Lower lobe of right lung (tissue), 2 donors: ENCODE measurements at regions not wholly inside any gene's neighbourhood (a gene's known extent, or its start where the extent isn't known, plus 50 kb on each side); places are given as distances from the start of the nearest gene placed in this dataset.

Experiments used
- ATAC-seq, 2 donors: fragments of 200-7000 bp; cut with Tn5 transposase; one replicate each; pipeline ENCODE4 v1.9.1; 2020 to 2022; ENCODE audit warnings: mild to moderate bottlenecking in 2 of 2, moderate library complexity in 2 of 2
- DNase-seq: peaks from one replicate; pipeline ENCODE4 v3.0.0-alpha.2; 2020
- H3K27ac ChIP-seq: fragments of 200-600 bp; one replicate; pipeline ENCODE4 v1.8.0; 2022
- H3K27me3 ChIP-seq: fragments of 200-600 bp; one replicate; pipeline ENCODE4 v1.8.0; 2022; ENCODE audit warnings: low read depth
- H3K36me3 ChIP-seq: fragments of 200-600 bp; one replicate; pipeline ENCODE4 v1.8.0; 2022; ENCODE audit warnings: mild to moderate bottlenecking
- H3K4me1 ChIP-seq: fragments of 200-600 bp; one replicate; pipeline ENCODE4 v1.8.0; 2022
- H3K4me3 ChIP-seq: fragments of 200-600 bp; one replicate; pipeline ENCODE4 v1.8.0; 2022; ENCODE audit warnings: mild to moderate bottlenecking
- H3K9me3 ChIP-seq: fragments of 200-600 bp; one replicate; pipeline ENCODE4 v1.8.0; 2022
- CTCF ChIP-seq: fragments of 200-600 bp; IDR thresholded peaks from one replicate; pipeline ENCODE4 v1.8.0; 2022; ENCODE audit warnings: antibody characterized with exemption, mild to moderate bottlenecking
- intact Hi-C: fragments of 100-400 bp; cut with DNase I; formaldehyde crosslinking; loops from one replicate; pipeline ENCODE4 v1.11.0; 2022
- donor health status: DM: no; HTN: yes; CAD: no; lungs with severe emphysema.

- H3K4me1 ChIP-seq = no peaks in the 10 kb centered on the region
- no peaks in the 10 kb centered on the region for H3K36me3 ChIP-seq
- H3K27ac ChIP-seq = no peak overlapping the region
- intact Hi-C loops = no loop called here
- H3K27me3 ChIP-seq = no peaks in the 10 kb centered on the region
- no peak overlapping the region for H3K4me3 ChIP-seq
- no peak for TF ChIP-seq CTCF
- H3K9me3 ChIP-seq = no peaks in the 10 kb centered on the region
- no peak for ATAC-seq
- no peak for DNase-seq
These were observed 247.9 kb downstream of the TENT4A start for GRCh38 chr5:6961123-6961522.

- no peaks in the 10 kb centered on the region for H3K27me3 ChIP-seq
- no peak overlapping the region for H3K27ac ChIP-seq
- TF ChIP-seq CTCF = no peak
- ATAC-seq (no peak), DNase-seq (no peak)
- H3K36me3 ChIP-seq = no peaks in the 10 kb centered on the region
- intact Hi-C loops = no loop called here
- H3K4me1 ChIP-seq = no peaks in the 10 kb centered on the region
- no peaks in the 10 kb centered on the region for H3K9me3 ChIP-seq
- no peak overlapping the region for H3K4me3 ChIP-seq
These were observed 248.8 kb downstream of the TENT4A start for GRCh38 chr5:6961837-6962635.

GRCh38 chr5:6976971-6977370 lies 263.7 kb downstream of the TENT4A start:
- Histone ChIP-seq H3K4me3 (no peak overlapping the region), H3K27ac (no peak overlapping the region), H3K27me3 (no peaks in the 10 kb centered on the region), H3K4me1 (no peaks in the 10 kb centered on the region), H3K9me3 (no peaks in the 10 kb centered on the region), H3K36me3 (no peaks in the 10 kb centered on the region)
- DNase-seq (no peak), ATAC-seq (no peak)
- intact Hi-C loops = no loop called here
- TF ChIP-seq CTCF = no peak

GRCh38 chr5:6979061-6979460 lies 265.8 kb downstream of the TENT4A start:
- TF ChIP-seq CTCF = no peak
- no peaks in the 10 kb centered on the region for H3K4me1 ChIP-seq
- no peaks in the 10 kb centered on the region for H3K9me3 ChIP-seq
- DNase-seq (no peak), ATAC-seq (no peak)
- no peaks in the 10 kb centered on the region for H3K36me3 ChIP-seq
- H3K4me3 ChIP-seq = no peak overlapping the region
- no peaks in the 10 kb centered on the region for H3K27me3 ChIP-seq
- no peak overlapping the region for H3K27ac ChIP-seq
- intact Hi-C loops = no loop called here

GRCh38 chr5:6989230-6989629 lies 276.0 kb downstream of the TENT4A start:
- Histone ChIP-seq H3K27me3 (no peaks in the 10 kb centered on the region), H3K9me3 (no peaks in the 10 kb centered on the region), H3K36me3 (no peaks in the 10 kb centered on the region), H3K4me3 (no peak overlapping the region), H3K27ac (no peak overlapping the region), H3K4me1 (no peaks in the 10 kb centered on the region)
- DNase-seq = no peak
- no peak for ATAC-seq
- TF ChIP-seq CTCF = no peak
- intact Hi-C loops = no loop called here
